HG03064 (cell line): ENCODE measurements at regions not wholly inside any gene's neighbourhood (a gene's known extent, or its start where the extent isn't known, plus 50 kb on each side); places are given as distances from the start of the nearest gene placed in this dataset.

Source experiments
- ATAC-seq: cut with Tn5 transposase; IDR thresholded peaks from one replicate; pipeline ENCODE4 v1.9.1; 2021; ENCODE audit warnings: low read depth; ENCODE audit not compliant: unreplicated experiment

GRCh38 chr17:77744066-77744988, 214.2 kb upstream of the TNRC6C start:
- no peak for ATAC-seq

- no peak for ATAC-seq
These were observed 212.8 kb upstream of the TNRC6C start for GRCh38 chr17:77745702-77746101.

- no peak for ATAC-seq
These were observed 212.1 kb upstream of the TNRC6C start for GRCh38 chr17:77746393-77746792.

- ATAC-seq = no peak
These were observed 211.5 kb upstream of the TNRC6C start for GRCh38 chr17:77746896-77747554.

GRCh38 chr17:77748436-77748835, 210.1 kb upstream of the TNRC6C start:
- ATAC-seq = no peak

GRCh38 chr17:77749321-77749751, 209.2 kb upstream of the TNRC6C start:
- ATAC-seq = no peak

GRCh38 chr17:77749989-77750388, 208.5 kb upstream of the TNRC6C start:
- no peak for ATAC-seq

GRCh38 chr17:77750427-77751043, 208.0 kb upstream of the TNRC6C start:
- ATAC-seq = no peak

GRCh38 chr17:77753246-77753645, 205.3 kb upstream of the TNRC6C start:
- no peak for ATAC-seq

GRCh38 chr17:77753691-77754245, 204.7 kb upstream of the TNRC6C start:
- ATAC-seq = no peak

- no peak for ATAC-seq
These were observed 203.5 kb upstream of the TNRC6C start for GRCh38 chr17:77754956-77755355.

- ATAC-seq = no peak
These were observed 203.0 kb upstream of the TNRC6C start for GRCh38 chr17:77755410-77755963.

GRCh38 chr17:77756028-77756427, 202.5 kb upstream of the TNRC6C start:
- no peak for ATAC-seq

- no peak for ATAC-seq
These were observed 201.5 kb upstream of the TNRC6C start for GRCh38 chr17:77756846-77757560.

GRCh38 chr17:77757561-77757898, 201.0 kb upstream of the TNRC6C start:
- ATAC-seq = no peak

GRCh38 chr17:77763023-77763422, 195.5 kb upstream of the TNRC6C start:
- no peak for ATAC-seq

GRCh38 chr17:77763575-77763974, 194.9 kb upstream of the TNRC6C start:
- no peak for ATAC-seq

- no peak for ATAC-seq
These were observed 193.2 kb upstream of the TNRC6C start for GRCh38 chr17:77765292-77765691.

GRCh38 chr17:77767148-77767547, 191.4 kb upstream of the TNRC6C start:
- ATAC-seq = no peak

GRCh38 chr17:77768248-77768852, 190.2 kb upstream of the TNRC6C start:
- no peak for ATAC-seq
